GM23338 (cell line): ENCODE measurements at regions not wholly inside any gene's neighbourhood (a gene's known extent, or its start where the extent isn't known, plus 50 kb on each side); places are given as distances from the start of the nearest gene placed in this dataset.

ENCODE experiments used
- ATAC-seq: fragments of 200-7000 bp; cut with Tn5 transposase; 3 replicates; pipeline ENCODE4 v1.9.1; 2020
- DNase-seq: peaks from one replicate; pipeline ENCODE4 v3.0.0-alpha.2; 2015; ENCODE audit warnings: low spot score
- H2AFZ ChIP-seq: fragments of 200-600 bp; sonication (generic); 2 replicates; pipeline ENCODE4 v1.8.0; 2016; ENCODE audit warnings: antibody characterized with exemption, mild to moderate bottlenecking, moderate library complexity
- H3F3A ChIP-seq: fragments of 200-600 bp; sonication (generic); replicated peaks from 2 replicates; pipeline ENCODE4 v1.8.0; 2017; ENCODE audit warnings: antibody characterized with exemption, mixed run types, low read depth
- H3K27ac ChIP-seq: fragments of 200-600 bp; sonication (generic); 2 replicates; pipeline ENCODE4 v1.6.1; 2016; ENCODE audit warnings: low read depth
- H3K27me3 ChIP-seq: fragments of 200-600 bp; sonication (generic); 2 replicates; pipeline ENCODE4 v1.8.0; 2016; ENCODE audit warnings: mild to moderate bottlenecking, mixed run types, moderate library complexity; ENCODE audit not compliant: insufficient read depth
- H3K36me3 ChIP-seq: fragments of 200-600 bp; sonication (generic); 2 replicates; pipeline ENCODE4 v1.8.0; 2016; ENCODE audit warnings: mild to moderate bottlenecking; ENCODE audit not compliant: insufficient read depth
- H3K4me1 ChIP-seq: fragments of 200-600 bp; sonication (generic); 2 replicates; pipeline ENCODE4 v1.8.0; 2016; ENCODE audit warnings: mild to moderate bottlenecking, moderate library complexity; ENCODE audit not compliant: insufficient read depth
- H3K4me2 ChIP-seq: fragments of 200-600 bp; sonication (generic); 2 replicates; pipeline ENCODE4 v1.7.1; 2017; ENCODE audit warnings: mixed run types
- H3K4me3 ChIP-seq: fragments of 200-600 bp; sonication (generic); 2 replicates; pipeline ENCODE4 v1.6.1; 2016; ENCODE audit warnings: mixed run types
- H3K79me2 ChIP-seq: fragments of 200-600 bp; sonication (generic); replicated peaks from 2 replicates; pipeline ENCODE4 v1.8.0; 2017; ENCODE audit warnings: mild to moderate bottlenecking; ENCODE audit not compliant: insufficient read depth
- H3K9me2 ChIP-seq: fragments of 200-600 bp; sonication (generic); 2 replicates; pipeline ENCODE4 v1.8.0; 2017; ENCODE audit not compliant: insufficient read depth
- H4K20me1 ChIP-seq: fragments of 200-600 bp; sonication (generic); replicated peaks from 2 replicates; pipeline ENCODE4 v1.8.0; 2017; ENCODE audit warnings: mild to moderate bottlenecking; ENCODE audit not compliant: insufficient read depth
- H3K27ac Mint-ChIP-seq: 2 replicates; pipeline ENCODE4 v1.8.0; 2020; ENCODE audit warnings: inconsistent platforms, mild to moderate bottlenecking, moderate library complexity, mixed read lengths
- H3K27me3 Mint-ChIP-seq: 3 replicates; pipeline ENCODE4 v1.8.0; 2022; ENCODE audit warnings: low read depth, mild to moderate bottlenecking, moderate library complexity, mixed read lengths, inconsistent platforms; ENCODE audit not compliant: insufficient read depth, poor library complexity
- H3K36me3 Mint-ChIP-seq: 3 replicates; pipeline ENCODE4 v1.8.0; 2021; ENCODE audit warnings: low read depth, mild to moderate bottlenecking, inconsistent platforms, moderate library complexity, mixed read lengths
- H3K4me1 Mint-ChIP-seq: 3 replicates; pipeline ENCODE4 v1.8.0; 2020; ENCODE audit warnings: mild to moderate bottlenecking, inconsistent platforms, mixed read lengths
- H3K4me3 Mint-ChIP-seq: 3 replicates; pipeline ENCODE4 v1.8.0; 2021; ENCODE audit warnings: moderate library complexity, mild to moderate bottlenecking, inconsistent platforms, mixed read lengths
- H3K9me3 Mint-ChIP-seq: 3 replicates; pipeline ENCODE4 v1.8.0; 2020; ENCODE audit warnings: moderate library complexity, mild to moderate bottlenecking, inconsistent platforms, mixed read lengths
- CREB1 ChIP-seq: fragments of 250-450 bp; sonication (Bioruptor Pico); IDR thresholded peaks from 2 replicates; pipeline ENCODE4 v1.5.0; 2020; ENCODE audit warnings: low read depth, mild to moderate bottlenecking, moderate library complexity
- CTCF ChIP-seq, 2 experiments: fragments of 200-600 bp in 1 of 2; sonication (generic) in 1 of 2; conservative IDR thresholded peaks; 2 replicates each; pipeline versions ENCODE4 v1.5.1 to v1.6.1; 2016 to 2017; ENCODE audit warnings: antibody characterized with exemption in 2 of 2, low read depth in 2 of 2, mild to moderate bottlenecking in 2 of 2, moderate library complexity in 1 of 2
- ETS1 ChIP-seq: IDR thresholded peaks from 2 replicates; pipeline ENCODE4 v1.6.1; 2016; ENCODE audit warnings: antibody characterized with exemption
- EZH2 ChIP-seq: fragments of 200-600 bp; sonication (generic); IDR thresholded peaks from one replicate; pipeline ENCODE4 v1.8.0; 2017; ENCODE audit warnings: antibody characterized with exemption, mild to moderate bottlenecking, low read depth; ENCODE audit not compliant: unreplicated experiment
- EZH2phosphoT487 ChIP-seq: fragments of 200-600 bp; sonication (generic); IDR thresholded peaks from one replicate; pipeline ENCODE4 v1.8.1; 2018; ENCODE audit warnings: antibody characterized with exemption; ENCODE audit not compliant: unreplicated experiment
- JUNB ChIP-seq: IDR thresholded peaks from one replicate; pipeline ENCODE4 v1.6.1; 2016; ENCODE audit warnings: antibody characterized with exemption; ENCODE audit not compliant: unreplicated experiment
- NANOG ChIP-seq: IDR thresholded peaks from 2 replicates; pipeline ENCODE4 v1.6.1; 2016; ENCODE audit warnings: antibody characterized with exemption, borderline replicate concordance
- POLR2AphosphoS5 ChIP-seq: IDR thresholded peaks from 2 replicates; pipeline ENCODE4 v1.6.1; 2016; ENCODE audit warnings: antibody characterized with exemption, low read depth
- STAT1 ChIP-seq: IDR thresholded peaks from one replicate; pipeline ENCODE4 v1.6.1; 2016; ENCODE audit warnings: antibody characterized with exemption; ENCODE audit not compliant: unreplicated experiment
- ZNF114 ChIP-seq: fragments of 250-450 bp; sonication (Bioruptor Pico); IDR thresholded peaks from 2 replicates; pipeline ENCODE4 v1.5.0; 2020; ENCODE audit warnings: mild to moderate bottlenecking, moderate library complexity
- ZNF331 ChIP-seq: fragments of 250-450 bp; sonication (Bioruptor Pico); IDR thresholded peaks from 2 replicates; pipeline ENCODE4 v1.5.0; 2020; ENCODE audit warnings: low read depth, mild to moderate bottlenecking, moderate library complexity
- ZNF462 ChIP-seq: fragments of 250-450 bp; sonication (Bioruptor Pico); IDR thresholded peaks from 2 replicates; pipeline ENCODE4 v1.5.0; 2020; ENCODE audit warnings: mild to moderate bottlenecking, moderate library complexity

- TF ChIP-seq CTCF (conservative IDR thresholded peaks at IDR 0.05; ENCODE audit: low read depth in 2 of 2) = no peak
- no peak for TF ChIP-seq STAT1
- no peak for TF ChIP-seq CREB1 (CRISPR knock-in tag)
- TF ChIP-seq EZH2 = no peak
Measured at GRCh38 chr15:69511015-69511414, 58.4 kb downstream of the RPLP1 start (continued).

GRCh38 chr15:69511716-69512340, 59.2 kb downstream of the RPLP1 start:
- no peak overlapping the region for H3K4me2 ChIP-seq
- no peaks in the 10 kb centered on the region for H3K27me3 ChIP-seq
- Mint-ChIP-seq H3K4me3 (no peak overlapping the region), H3K27ac (no peak overlapping the region), H3K27me3 (no peaks in the 10 kb centered on the region), H3K36me3 (no peaks in the 10 kb centered on the region), H3K9me3 (no peaks in the 10 kb centered on the region; the same call in 2 of the 3 replicates), H3K4me1 (no peaks in the 10 kb centered on the region)
- no peaks in the 10 kb centered on the region for H3K9me2 ChIP-seq
- no peak overlapping the region for H2AFZ ChIP-seq
- no peaks in the 10 kb centered on the region for H3K36me3 ChIP-seq
- H3K79me2 ChIP-seq = no peaks in the 10 kb centered on the region
- DNase-seq = no peak
- no peak overlapping the region for H3K27ac ChIP-seq
- no peaks in the 10 kb centered on the region for H3K4me1 ChIP-seq
- no peak overlapping the region for H3K4me3 ChIP-seq
- ATAC-seq = no peak
- H4K20me1 ChIP-seq = no peaks in the 10 kb centered on the region
- no peaks in the 10 kb centered on the region for H3F3A ChIP-seq
- TF ChIP-seq ETS1 (no peak), ZNF331 (no peak), CREB1 (CRISPR knock-in tag) (no peak), JUNB (no peak), CTCF (conservative IDR thresholded peaks at IDR 0.05; ENCODE audit: low read depth in 2 of 2) (no peak), EZH2 (no peak), POLR2AphosphoS5 (no peak), NANOG (no peak), ZNF114 (CRISPR knock-in tag) (no peak), EZH2phosphoT487 (no peak), STAT1 (no peak), ZNF462 (no peak)
